Tibial nerve (tissue), 4 donors: ENCODE measurements at regions not wholly inside any gene's neighbourhood (a gene's known extent, or its start where the extent isn't known, plus 50 kb on each side); places are given as distances from the start of the nearest gene placed in this dataset.

Experiments used
- DNase-seq, 2 donors: peaks; one replicate each; pipeline ENCODE4 v3.0.0-alpha.2; 2019; ENCODE audit warnings: low spot score in 2 of 2
- H3K27ac ChIP-seq, 4 donors: fragments of 200-600 bp; sonication (generic) in 3 of 4; one replicate each; pipeline ENCODE4 v1.5.1; 2017 to 2019; ENCODE audit warnings: mild to moderate bottlenecking in 1 of 4
- H3K27me3 ChIP-seq, 2 donors: fragments of 200-600 bp; sonication (generic) in 1 of 2; one replicate each; pipeline versions ENCODE4 v1.5.1 to v1.6.0; 2017 to 2019
- H3K36me3 ChIP-seq, 3 donors: fragments of 200-600 bp; sonication (generic); one replicate each; pipeline ENCODE4 v1.5.1; 2018 to 2019
- H3K4me1 ChIP-seq, 4 donors: fragments of 200-600 bp; sonication (generic) in 3 of 4; one replicate each; pipeline ENCODE4 v1.5.1; 2017 to 2019
- H3K4me3 ChIP-seq, 4 donors: fragments of 200-600 bp; sonication (generic) in 3 of 4; one replicate each; pipeline ENCODE4 v1.5.1; 2017 to 2019; ENCODE audit warnings: mild to moderate bottlenecking in 1 of 4, moderate library complexity in 1 of 4
- H3K9me3 ChIP-seq, 4 donors: fragments of 200-600 bp; sonication (generic) in 3 of 4; one replicate each; pipeline ENCODE4 v1.5.1; 2017 to 2019
- EP300 ChIP-seq, 2 donors: sonication (generic); formaldehyde crosslinking; IDR thresholded peaks; one replicate each; pipeline ENCODE4 v1.6.1; 2017; ENCODE audit warnings: antibody characterized with exemption in 2 of 2, mild to moderate bottlenecking in 1 of 2
- POLR2A ChIP-seq, 2 donors: fragments of 450-650 bp; IDR thresholded peaks; one replicate each; pipeline ENCODE4 v1.6.1; 2017; ENCODE audit warnings: antibody characterized with exemption in 2 of 2, mild to moderate bottlenecking in 2 of 2, moderate library complexity in 2 of 2
- WGBS, 2 donors: methylation state at CpG; one replicate each; pipeline ENCODE4 v1.1.5; 2018; 5-methylcytosine and 5-hydroxymethylcytosine counted together
- TF ChIP-seq, protein P1 (sequence below), 5 experiments: fragments of 200-600 bp in 3 of 5; fragments of 450-650 bp in 2 of 5; sonication (generic) in 3 of 5; IDR thresholded peaks; one replicate each; pipeline ENCODE4 v1.5.1; 2016 to 2019; ENCODE audit warnings: antibody characterized with exemption in 5 of 5, mild to moderate bottlenecking in 3 of 5, moderate library complexity in 2 of 5

DNA sequence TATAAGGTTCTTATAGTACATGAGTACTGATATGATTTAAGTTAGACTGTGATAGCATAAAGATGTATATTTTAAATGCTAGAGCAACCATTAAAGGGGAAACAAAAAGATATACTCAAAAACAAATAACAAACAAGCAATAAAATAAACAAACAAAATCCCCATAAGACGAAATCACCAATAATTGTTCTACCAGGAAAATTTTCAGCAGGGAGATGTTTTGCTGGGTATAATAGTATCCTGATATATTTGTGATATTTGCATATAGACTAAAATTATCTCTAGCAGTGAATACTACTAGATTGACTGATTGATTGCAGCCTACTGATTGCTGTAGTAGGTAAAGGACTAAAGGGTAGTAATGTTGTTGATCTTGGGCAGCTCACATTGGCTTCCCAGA is 177.4 kb downstream of the TMEM182 start:
- 88 to 90% methylated on average over 1 of the region's 1 CpG for WGBS, 2 donors
- H3K36me3 ChIP-seq: no peaks in the 10 kb centered on the region
- TF ChIP-seq POLR2A (IDR thresholded peaks at IDR 0.05): no peak
- no peaks in the 10 kb centered on the region for H3K4me1 ChIP-seq
- no peak for DNase-seq
- no peaks in the 10 kb centered on the region for H3K27me3 ChIP-seq
- no peak overlapping the region for H3K4me3 ChIP-seq
- no peak overlapping the region for H3K27ac ChIP-seq
- H3K9me3 ChIP-seq: peaks cover 0 to 12% (median 0%) of the 10 kb centered on the region in 4 donors

DNA sequence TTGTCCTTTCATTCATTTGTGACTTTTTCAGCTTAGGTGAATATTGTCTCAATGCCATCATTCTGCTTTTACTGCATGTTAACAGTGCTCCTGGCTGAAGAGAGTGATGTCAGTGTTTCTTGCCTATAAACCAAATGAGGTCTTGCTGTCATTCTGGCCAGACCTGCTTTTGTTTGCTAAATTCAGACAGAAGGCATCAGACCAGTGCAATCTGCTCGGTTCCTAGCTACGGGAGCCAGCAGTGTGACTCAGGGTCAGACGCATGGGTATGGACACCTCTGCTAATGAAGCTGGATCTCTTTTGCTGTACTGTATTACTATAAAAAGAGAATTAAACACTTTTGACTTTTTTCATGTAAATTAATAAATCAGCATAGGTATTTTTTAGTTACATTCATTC is 178.9 kb downstream of the TMEM182 start:
- no peak overlapping the region for H3K27ac ChIP-seq
- H3K36me3 ChIP-seq: no peaks in the 10 kb centered on the region
- 63 to 86% methylated on average over 3 of the region's 3 CpGs for WGBS, 2 donors
- H3K4me3 ChIP-seq: no peak overlapping the region
- TF ChIP-seq, protein P1, sequence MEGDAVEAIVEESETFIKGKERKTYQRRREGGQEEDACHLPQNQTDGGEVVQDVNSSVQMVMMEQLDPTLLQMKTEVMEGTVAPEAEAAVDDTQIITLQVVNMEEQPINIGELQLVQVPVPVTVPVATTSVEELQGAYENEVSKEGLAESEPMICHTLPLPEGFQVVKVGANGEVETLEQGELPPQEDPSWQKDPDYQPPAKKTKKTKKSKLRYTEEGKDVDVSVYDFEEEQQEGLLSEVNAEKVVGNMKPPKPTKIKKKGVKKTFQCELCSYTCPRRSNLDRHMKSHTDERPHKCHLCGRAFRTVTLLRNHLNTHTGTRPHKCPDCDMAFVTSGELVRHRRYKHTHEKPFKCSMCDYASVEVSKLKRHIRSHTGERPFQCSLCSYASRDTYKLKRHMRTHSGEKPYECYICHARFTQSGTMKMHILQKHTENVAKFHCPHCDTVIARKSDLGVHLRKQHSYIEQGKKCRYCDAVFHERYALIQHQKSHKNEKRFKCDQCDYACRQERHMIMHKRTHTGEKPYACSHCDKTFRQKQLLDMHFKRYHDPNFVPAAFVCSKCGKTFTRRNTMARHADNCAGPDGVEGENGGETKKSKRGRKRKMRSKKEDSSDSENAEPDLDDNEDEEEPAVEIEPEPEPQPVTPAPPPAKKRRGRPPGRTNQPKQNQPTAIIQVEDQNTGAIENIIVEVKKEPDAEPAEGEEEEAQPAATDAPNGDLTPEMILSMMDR (IDR thresholded peaks at IDR 0.05): no peak
- TF ChIP-seq EP300 (IDR thresholded peaks at IDR 0.05) (no peak), POLR2A (IDR thresholded peaks at IDR 0.05) (no peak)
- no peak for DNase-seq
- H3K27me3 ChIP-seq: no peaks in the 10 kb centered on the region
- peaks cover 0 to 12% (median 0%) of the 10 kb centered on the region in 4 donors for H3K9me3 ChIP-seq
- no peaks in the 10 kb centered on the region for H3K4me1 ChIP-seq

DNA sequence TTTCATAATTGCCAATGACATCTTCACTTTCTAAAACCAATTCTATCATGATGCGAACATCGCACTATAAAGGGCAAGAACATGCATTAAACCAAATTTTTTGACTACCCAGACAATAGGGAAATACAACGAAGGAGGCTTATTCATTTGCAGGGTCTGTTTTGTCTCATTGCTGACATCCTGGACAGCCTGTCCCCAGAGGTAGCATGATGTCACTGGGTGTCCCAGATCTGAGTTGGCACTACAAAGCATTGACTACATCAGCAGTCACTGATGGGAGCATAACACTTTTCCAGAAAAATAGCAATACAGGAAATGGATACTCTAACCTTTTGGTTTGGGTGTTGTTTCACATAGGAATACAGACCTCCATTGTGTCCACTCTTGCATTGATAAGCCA is 180.3 kb downstream of the TMEM182 start:
- no peak for DNase-seq
- H3K27me3 ChIP-seq: no peaks in the 10 kb centered on the region
- no peak overlapping the region for H3K27ac ChIP-seq
- 79 to 83% methylated on average over 3 of the region's 3 CpGs for WGBS, 2 donors
- no peaks in the 10 kb centered on the region for H3K4me1 ChIP-seq
- H3K9me3 ChIP-seq: peaks cover 0 to 12% (median 0%) of the 10 kb centered on the region in 4 donors
- no peaks in the 10 kb centered on the region for H3K36me3 ChIP-seq
- no peak overlapping the region for H3K4me3 ChIP-seq
- TF ChIP-seq, protein P1 (IDR thresholded peaks at IDR 0.05): no peak
- TF ChIP-seq POLR2A (IDR thresholded peaks at IDR 0.05) (no peak), EP300 (IDR thresholded peaks at IDR 0.05) (no peak)

DNA sequence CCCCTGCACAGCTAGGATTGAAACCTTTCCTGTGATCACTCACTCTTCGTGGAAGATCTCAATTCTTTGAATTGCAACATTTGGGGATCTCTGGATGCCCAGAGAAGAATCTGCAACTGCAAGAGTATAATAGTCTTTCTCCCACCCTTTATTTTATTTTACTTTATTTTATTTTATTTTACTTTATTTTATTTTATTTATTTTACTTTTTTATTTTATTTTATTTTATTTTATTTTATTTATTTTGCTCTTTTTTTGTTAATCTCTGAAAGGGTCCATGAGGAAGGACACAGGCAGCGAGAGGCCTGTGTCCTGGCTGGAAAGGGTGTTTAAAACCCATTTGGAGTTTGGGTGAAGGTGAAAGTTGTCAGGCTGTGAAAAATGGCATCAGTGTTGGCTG is 181.4 kb downstream of the TMEM182 start:
- 74 to 82% methylated on average over 2 of the region's 2 CpGs for WGBS, 2 donors
- H3K4me1 ChIP-seq: no peaks in the 10 kb centered on the region
- peaks cover 0 to 12% (median 0%) of the 10 kb centered on the region in 4 donors for H3K9me3 ChIP-seq
- no peak overlapping the region for H3K27ac ChIP-seq
- H3K27me3 ChIP-seq: no peaks in the 10 kb centered on the region
- no peak overlapping the region for H3K4me3 ChIP-seq
- TF ChIP-seq EP300 (IDR thresholded peaks at IDR 0.05): no peak
- TF ChIP-seq POLR2A (IDR thresholded peaks at IDR 0.05): no peak
- TF ChIP-seq, protein P1 (IDR thresholded peaks at IDR 0.05): no peak
- no peak for DNase-seq
- H3K36me3 ChIP-seq: no peaks in the 10 kb centered on the region

DNA sequence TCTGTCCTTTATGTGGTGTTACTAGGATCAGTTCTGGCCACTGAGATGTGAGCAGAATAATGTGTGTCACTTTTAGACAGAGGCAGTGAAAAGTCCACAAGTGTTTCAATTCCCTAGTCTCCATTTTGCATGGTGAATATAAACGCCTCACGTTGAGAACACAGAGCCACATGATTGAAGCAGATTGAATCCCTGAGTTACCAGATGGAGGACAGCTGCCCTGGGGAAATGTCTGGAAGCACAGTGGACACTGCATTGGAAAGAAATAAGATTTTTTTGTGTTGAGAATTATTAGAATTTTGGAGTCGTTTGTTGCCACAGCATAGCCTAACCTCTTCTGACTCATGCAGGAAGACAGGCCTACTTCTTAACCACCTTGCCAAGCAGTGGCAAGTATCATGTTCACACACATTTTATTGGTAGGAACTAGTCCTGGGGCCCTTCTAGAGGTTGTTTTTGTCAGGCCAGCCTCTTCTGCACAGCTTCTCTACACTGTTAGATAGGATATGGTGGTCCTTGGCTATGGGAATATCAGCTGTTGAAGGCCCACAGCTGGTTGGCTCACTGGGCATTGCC is 188.6 kb downstream of the TMEM182 start:
- H3K9me3 ChIP-seq: no peaks in the 10 kb centered on the region
- H3K27me3 ChIP-seq: no peaks in the 10 kb centered on the region
- DNase-seq: no peak
- H3K4me1 ChIP-seq: no peaks in the 10 kb centered on the region
- TF ChIP-seq, protein P1 (IDR thresholded peaks at IDR 0.05): no peak
- no peak for TF ChIP-seq POLR2A (IDR thresholded peaks at IDR 0.05)
- no peak for TF ChIP-seq EP300 (IDR thresholded peaks at IDR 0.05)
- no peak overlapping the region for H3K27ac ChIP-seq
- H3K36me3 ChIP-seq: no peaks in the 10 kb centered on the region
- WGBS, 2 donors: 50 to 67% methylated on average over 3 of the region's 3 CpGs
- H3K4me3 ChIP-seq: no peak overlapping the region

DNA sequence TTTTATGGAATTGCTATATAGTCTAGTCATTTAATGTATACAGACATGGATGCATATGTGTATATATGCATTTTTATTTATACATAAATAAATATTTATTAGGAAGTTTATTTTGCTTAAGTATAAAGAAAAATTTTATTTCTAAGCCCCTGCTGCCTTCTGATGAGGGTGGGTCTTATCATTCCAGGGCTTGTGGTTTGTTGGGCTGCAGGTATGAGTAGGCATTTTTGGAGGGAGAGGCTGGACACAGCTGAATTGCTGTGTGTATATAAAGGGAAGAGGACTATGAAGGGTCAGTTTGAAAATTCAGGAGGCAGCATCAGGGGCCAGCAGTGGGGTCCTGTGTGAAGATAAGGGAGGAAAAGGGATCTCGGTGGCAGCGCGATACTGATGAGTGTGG is 189.4 kb downstream of the TMEM182 start:
- Histone ChIP-seq H3K27me3 (no peaks in the 10 kb centered on the region), H3K27ac (no peak overlapping the region), H3K4me3 (no peak overlapping the region), H3K36me3 (no peaks in the 10 kb centered on the region), H3K9me3 (no peaks in the 10 kb centered on the region), H3K4me1 (no peaks in the 10 kb centered on the region)
- 91 to 94% methylated on average over 3 of the region's 3 CpGs for WGBS, 2 donors
- TF ChIP-seq POLR2A (IDR thresholded peaks at IDR 0.05) (no peak), EP300 (IDR thresholded peaks at IDR 0.05) (no peak)
- TF ChIP-seq, protein P1 (IDR thresholded peaks at IDR 0.05): no peak
- no peak for DNase-seq
